D721Med (cell line): ENCODE measurements at regions not wholly inside any gene's neighbourhood (a gene's known extent, or its start where the extent isn't known, plus 50 kb on each side); places are given as distances from the start of the nearest gene placed in this dataset.

ENCODE experiments used
- DNase-seq: peaks from one replicate; pipeline ENCODE4 v3.0.0; 2011; ENCODE audit warnings: low spot score; ENCODE audit not compliant: insufficient read length
- FAIRE-seq: peaks from 2 replicates; lab custom pipeline; 2011; peaks lifted over from hg19 to GRCh38; lab: Jason Lieb, UNC
- TF ChIP-seq, protein P1 (sequence below): IDR thresholded peaks from 2 replicates; pipeline ENCODE4 v1.5.1; 2012; ENCODE audit warnings: mild to moderate bottlenecking, control low read depth; ENCODE audit not compliant: insufficient read depth; ENCODE audit errors: missing control alignments

DNA sequence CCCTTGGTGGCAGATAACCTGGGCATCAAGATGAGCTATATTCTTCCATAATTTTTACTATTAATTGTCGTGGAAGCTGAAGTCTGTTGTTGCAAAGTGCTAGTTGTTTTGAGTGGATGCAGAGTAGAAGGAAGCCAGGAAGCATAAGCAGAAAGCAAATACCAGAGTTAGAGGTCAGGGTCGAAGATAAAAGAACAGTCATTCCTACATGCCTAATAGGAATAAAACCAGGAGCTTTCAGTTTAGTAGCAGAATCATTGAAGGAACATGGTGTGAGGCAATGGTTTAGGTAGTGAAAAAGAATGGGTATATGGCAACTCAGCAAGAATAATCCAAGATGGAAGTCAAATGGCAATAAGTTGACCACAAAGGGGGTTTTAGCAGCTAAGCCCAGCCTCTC is 121.6 kb upstream of the FST start:
- TF ChIP-seq, protein P1, sequence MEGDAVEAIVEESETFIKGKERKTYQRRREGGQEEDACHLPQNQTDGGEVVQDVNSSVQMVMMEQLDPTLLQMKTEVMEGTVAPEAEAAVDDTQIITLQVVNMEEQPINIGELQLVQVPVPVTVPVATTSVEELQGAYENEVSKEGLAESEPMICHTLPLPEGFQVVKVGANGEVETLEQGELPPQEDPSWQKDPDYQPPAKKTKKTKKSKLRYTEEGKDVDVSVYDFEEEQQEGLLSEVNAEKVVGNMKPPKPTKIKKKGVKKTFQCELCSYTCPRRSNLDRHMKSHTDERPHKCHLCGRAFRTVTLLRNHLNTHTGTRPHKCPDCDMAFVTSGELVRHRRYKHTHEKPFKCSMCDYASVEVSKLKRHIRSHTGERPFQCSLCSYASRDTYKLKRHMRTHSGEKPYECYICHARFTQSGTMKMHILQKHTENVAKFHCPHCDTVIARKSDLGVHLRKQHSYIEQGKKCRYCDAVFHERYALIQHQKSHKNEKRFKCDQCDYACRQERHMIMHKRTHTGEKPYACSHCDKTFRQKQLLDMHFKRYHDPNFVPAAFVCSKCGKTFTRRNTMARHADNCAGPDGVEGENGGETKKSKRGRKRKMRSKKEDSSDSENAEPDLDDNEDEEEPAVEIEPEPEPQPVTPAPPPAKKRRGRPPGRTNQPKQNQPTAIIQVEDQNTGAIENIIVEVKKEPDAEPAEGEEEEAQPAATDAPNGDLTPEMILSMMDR = no peak
- FAIRE-seq (no peak), DNase-seq (no peak)

DNA sequence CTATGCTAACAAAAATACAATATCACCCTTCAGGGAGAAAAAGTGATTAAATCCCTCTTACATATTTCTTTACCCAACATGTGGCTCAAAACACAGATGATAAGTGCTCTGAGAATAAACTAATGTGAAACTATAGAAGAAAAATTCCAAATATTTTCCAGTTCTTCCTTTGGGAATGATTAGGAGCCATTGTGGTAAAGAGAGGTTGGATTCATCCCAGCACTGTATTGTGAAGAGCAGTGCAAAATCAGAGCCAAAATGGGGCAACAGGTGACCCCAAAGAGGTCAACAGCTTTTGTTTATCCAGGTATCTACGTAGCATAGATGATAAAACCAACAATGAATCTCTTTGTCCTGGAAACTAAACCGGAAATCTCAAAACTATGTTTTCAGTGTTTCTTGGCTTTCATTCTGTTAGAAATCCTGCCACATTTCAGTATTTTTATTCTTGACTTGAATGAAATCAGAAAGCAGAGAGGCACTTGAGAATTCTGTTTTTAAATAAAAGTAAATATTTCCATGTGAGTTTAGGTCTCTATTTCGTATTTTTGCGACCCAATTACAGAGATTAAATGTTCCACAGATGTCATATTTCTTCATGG is 120.4 kb upstream of the FST start:
- no peak for DNase-seq
- TF ChIP-seq, protein P1 = no peak

DNA sequence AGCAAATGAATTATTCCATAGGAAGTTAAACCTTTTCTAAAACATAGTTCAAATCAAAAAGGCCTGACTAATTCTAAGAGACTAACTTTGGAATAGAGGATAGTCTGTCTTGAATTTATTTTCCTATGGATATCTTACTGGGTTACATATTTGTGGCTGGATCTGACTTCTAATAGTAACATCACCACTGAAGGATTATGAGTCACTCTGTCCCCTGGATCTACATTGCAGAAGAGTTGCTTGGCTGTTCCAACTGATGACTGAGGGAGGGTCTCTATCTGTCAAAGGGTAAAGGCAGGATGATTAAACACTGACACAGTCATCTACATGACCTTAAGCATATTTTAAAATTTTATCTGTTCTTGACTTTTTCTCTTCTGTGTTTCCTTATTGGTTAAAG is 119.6 kb upstream of the FST start:
- FAIRE-seq (no peak), DNase-seq (no peak)
- TF ChIP-seq, protein P1 = no peak

More for the DNA sequence above, 120.4 kb upstream of the FST start:
- FAIRE-seq = no peak

DNA sequence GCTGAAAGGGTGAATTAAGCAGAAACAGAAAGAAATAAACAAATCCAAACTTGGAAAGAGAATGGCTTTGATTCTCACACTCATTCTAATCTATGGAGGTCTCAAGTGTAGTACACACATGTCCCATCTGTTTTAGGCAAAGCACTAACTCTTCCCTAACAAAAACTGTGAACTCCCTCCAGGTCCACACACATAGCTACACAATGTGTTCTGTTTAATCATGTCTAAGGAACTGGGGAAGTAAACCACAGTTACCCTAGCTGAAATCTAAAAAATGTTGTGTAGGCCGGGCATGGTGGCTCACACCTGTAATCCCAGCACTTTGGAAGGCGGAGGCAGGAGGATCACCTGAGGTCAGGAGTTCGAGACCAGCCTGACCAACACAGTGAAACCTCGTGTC is 118.7 kb upstream of the FST start:
- TF ChIP-seq, protein P1 = no peak
- no peak for FAIRE-seq
- no peak for DNase-seq

DNA sequence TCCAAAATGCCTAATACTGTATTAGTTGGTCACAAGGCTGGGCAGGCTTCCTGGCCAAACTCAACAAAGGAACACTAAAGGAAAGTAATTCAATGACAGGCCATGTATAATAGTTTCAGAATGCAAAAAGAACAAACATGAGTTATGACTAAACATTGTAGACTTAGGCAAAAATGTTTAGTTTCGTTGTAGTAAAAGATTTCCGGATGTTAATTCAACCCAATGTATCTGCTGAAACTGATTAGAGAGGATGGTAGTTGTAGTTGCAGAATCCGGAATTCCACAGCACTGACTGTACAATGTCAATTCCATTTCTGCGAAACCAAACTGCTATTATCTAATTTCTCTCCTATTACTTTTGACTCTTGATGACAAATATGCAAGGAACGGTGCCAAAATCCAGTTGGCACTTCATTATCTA is 117.9 kb upstream of the FST start:
- FAIRE-seq (no peak), DNase-seq (no peak)
- TF ChIP-seq, protein P1 = no peak

DNA sequence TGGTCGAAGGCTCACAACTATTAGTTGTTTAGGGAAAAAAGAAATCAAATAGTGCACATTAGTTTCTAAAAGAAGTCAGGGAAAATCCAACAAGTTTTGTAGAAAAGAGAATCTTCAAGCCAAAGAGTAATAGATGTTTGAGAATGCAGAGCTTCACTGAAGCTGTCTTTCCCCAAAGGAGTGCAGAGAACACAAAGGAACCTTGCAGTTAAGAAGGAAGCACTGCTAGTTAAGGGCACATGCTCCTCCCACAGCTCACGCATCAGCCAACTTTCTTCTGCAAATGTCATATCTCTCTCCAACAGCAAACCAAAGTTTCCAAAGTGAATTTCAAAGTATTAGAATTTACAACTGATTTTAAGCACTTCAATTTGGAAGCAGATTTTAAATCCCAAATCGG is 116.4 kb upstream of the FST start:
- TF ChIP-seq, protein P1 = no peak
- FAIRE-seq = no peak
- DNase-seq = no peak

DNA sequence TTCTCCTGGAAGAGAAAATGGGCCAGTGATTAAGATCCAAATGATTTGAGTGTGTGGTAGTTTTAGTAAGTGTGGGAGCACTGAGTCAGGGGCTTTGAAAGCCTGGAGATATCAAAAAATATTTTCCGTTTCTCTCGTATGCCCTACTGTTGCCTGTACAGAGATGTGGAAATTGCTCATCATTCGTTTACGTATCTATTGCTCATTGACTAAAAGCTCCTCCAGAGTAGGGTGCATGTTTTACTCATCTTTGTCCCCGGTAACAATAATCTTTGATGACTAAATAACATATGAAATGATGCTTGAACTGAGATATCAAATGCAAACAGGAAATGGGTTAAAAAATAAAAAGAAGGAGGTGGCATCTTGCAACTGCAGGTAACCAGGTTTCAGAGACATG is 114.2 kb upstream of the FST start:
- FAIRE-seq (no peak), DNase-seq (no peak)
- TF ChIP-seq, protein P1 = no peak
